Fibroblast of skin of right quadriceps (primary cell): ENCODE measurements at regions not wholly inside any gene's neighbourhood (a gene's known extent, or its start where the extent isn't known, plus 50 kb on each side); places are given as distances from the start of the nearest gene placed in this dataset.
A peak's percentile ranks its signal among the peaks of the same experiment; 100 is the strongest.
"Not testable (repeated sequence)": the region's sequence is repeated elsewhere in the genome, so short reads cannot be mapped to it uniquely, and the experiment has no call there.

Experiments used
- DNase-seq: peaks from one replicate; pipeline ENCODE4 v3.0.0-alpha.2; 2013

- no peak for DNase-seq
These were observed 53.1 kb upstream of the BEND4 start for GRCh38 chr4:42205541-42205940.

DNA sequence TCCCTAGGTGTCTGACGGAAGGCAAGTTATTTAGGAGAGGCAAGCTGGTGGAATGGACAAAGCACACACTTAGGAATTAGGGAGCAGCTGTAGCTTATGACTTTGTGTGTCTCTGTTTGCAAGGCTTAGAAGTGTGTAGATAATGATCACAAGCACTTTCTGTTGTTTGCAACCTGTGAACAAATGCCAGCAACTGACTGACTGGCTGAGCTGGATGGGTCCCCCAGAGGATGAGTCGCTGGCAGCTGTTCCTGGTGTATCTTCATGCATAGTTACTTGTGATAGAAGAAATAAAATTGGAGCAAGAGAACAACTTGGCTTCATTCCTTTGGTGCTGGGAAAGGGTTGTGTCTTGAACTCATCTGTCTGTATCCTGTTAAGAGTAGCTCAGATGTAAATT, 64.2 kb upstream of the BEND4 start:
- no peak for DNase-seq

- DNase-seq = no peak
These were observed 72.8 kb upstream of the BEND4 start for GRCh38 chr4:42225286-42225685.

DNA sequence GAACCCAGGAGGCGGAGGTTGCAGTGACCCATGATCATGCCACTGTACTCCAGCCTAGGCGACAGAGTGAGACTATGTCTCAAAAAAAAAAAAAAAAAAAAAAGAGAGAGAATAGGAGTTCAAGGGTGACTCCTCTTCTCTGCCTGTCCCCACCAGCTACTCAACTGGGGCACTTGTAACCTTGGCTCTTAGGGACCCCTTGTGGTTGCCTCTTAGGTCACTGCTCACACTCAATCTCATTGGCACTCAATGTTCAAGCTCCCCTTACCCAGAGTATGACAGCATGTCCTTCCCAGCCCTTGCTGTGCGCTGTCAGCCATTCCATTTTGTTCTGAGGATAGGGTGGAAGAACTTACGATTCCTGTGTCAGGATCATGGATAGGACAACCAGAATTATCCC, 82.4 kb upstream of the BEND4 start:
- DNase-seq = no peak

- DNase-seq = no peak
These were observed 83.0 kb upstream of the BEND4 start for GRCh38 chr4:42235304-42236021.

DNA sequence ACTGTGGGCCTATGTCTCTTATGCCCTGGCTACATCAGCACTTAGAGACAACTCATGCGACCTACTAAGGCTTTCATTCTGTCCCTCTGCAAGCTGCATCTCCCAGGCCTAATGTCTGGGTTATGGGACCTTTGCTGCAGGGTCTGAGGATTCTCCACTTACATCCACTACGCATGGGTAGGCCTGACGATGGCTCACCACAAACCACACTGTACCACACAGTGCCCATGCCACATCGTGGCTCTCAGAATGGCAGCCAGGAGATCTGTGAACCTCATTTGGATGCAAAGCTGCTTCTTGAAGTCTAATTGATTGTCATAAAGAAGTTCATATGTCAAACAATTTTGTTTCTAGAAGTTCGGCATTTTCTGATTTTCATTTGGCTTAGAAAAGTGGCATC, 84.6 kb upstream of the BEND4 start:
- no peak for DNase-seq

DNA sequence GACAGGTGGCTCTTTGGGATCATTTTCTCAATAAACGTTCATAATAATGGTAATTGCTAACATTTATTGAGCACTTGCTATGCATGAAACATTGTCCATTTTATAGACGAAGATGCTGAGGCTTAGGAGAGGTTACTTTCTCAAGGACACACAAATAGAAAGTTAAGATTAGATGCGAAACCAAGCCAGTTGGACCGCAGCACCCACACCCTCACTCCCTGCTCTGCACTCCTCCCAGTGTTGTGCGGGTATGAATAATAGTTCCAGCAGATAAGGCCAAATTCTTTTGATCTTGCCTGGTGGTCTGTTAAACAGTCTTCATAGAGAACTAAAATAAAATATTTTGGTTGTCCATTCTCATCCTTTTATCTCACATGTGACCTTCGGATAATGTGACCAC, 85.0 kb upstream of the BEND4 start:
- no peak for DNase-seq

- no peak for DNase-seq
These were observed 96.5 kb upstream of the BEND4 start for GRCh38 chr4:42248972-42249371.

GRCh38 chr4:42252315-42252714, 99.9 kb upstream of the BEND4 start:
- no peak for DNase-seq

DNA sequence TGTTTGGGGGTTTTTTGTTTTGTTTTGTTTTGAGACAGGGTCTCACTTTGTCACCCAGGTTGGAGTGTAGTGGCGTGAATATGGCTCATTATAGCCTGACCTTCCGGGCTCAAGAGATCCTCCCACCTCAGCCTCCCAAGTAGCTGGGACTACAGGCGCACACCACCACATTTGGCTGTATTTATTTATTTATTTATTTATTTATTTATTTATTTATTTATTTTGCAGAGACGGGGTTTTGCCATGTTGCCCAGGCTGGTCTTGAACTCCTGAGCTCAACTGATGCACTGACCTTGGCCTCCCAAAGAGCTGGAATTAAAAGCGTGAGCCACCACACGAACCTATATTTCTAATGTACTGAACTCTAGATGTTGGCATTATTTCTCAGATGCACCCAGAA, 105.2 kb upstream of the BEND4 start:
- not testable (repeated sequence) for DNase-seq

- no peak for DNase-seq
These were observed 110.4 kb upstream of the BEND4 start for GRCh38 chr4:42262701-42263490.

DNA sequence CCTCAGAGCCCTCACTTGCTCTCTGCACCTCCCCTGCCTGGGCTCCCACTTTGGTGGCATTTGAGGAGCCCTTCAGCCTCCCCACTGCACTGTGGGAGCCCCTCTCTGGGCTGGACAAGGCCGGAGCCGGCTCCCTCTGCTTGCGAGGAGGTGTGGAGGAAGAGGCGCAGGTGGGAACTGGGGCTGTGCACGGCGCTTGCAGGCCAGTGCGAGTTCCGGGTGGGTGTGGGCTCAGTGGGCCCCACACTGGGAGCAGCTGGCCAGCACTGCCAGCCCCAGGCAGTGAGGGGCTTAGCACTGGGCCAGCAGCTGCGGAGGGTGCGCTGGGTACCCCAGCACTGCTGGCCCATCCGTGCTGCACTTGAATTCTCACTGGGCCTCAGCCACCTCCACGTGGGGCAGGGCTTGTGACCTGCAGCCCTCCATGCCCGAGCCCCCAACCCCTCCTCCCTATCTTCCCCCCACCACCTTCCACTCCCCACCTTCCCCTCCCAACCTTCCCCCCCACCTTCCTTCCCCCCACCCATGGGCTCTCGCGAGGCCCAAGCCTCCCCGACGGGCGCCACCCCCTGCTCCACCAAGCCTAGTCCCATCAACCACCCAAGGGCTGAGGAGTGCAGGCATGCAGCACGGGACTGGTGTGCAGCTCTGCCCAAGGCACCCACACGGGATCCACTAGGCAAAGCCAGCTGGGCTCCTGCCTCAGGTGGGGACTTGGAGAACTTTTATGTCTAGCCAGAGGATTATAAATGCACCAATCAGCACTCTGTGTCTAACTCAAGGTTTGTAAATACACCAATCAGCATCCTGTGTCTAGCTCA, 113.5 kb upstream of the BEND4 start:
- DNase-seq = no peak

DNA sequence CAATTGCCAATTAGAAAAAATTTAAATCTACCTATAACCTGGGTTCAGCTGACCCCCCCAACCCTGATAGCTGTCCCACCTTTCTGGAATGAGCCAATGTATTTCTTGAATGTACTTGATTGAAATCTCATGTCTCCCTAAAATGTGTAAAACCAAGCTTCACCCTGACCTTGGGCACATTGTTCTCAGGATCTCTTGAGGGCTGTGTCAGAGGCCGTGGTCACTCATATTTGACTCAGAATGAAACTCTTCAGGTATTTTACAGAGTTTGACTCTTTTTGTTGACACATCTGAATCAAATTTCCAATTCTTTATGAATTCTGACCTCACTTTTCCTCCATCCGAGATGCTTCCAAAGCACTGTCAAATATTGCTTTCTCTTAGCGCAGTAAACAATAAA, 115.3 kb upstream of the BEND4 start:
- DNase-seq = no peak

DNA sequence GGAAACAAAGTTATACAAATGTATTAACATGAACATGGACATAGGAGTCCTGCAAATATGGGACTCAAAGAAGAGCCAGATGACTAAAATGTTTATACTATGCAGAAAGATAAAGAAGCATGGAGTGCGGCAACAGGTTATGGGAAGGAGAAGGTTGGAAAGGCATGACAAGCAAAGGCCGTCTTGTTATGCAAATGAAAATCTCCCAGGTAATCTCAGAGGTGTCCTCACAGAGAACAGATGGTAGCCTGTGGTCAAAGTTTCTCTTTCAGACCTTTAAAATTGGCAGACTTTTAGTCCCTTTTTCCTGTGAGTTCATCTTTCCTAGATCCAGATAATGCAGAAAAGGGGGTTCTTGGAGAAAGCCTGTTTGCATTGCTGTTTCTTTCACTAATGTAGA, 116.4 kb upstream of the BEND4 start:
- DNase-seq = no peak

DNA sequence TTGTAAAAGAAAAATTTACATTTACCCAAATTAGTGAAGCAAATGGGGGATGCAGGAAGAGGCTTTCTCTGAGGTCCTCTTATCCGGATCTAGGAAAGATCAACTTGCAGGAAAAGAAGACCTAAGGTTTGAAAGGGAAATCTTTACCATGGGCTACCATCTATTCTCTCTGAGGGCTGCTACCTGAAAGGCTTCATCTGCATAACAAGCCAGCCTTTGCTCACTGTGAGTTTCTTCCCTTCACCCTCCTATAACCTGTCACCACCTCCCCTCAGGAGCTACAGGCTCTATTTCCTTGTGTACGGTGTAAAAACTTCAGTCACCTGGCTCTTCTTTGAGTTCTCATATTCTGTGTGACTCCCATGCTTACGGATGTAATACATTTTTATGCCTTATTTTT, 118.6 kb upstream of the BEND4 start:
- no peak for DNase-seq

DNA sequence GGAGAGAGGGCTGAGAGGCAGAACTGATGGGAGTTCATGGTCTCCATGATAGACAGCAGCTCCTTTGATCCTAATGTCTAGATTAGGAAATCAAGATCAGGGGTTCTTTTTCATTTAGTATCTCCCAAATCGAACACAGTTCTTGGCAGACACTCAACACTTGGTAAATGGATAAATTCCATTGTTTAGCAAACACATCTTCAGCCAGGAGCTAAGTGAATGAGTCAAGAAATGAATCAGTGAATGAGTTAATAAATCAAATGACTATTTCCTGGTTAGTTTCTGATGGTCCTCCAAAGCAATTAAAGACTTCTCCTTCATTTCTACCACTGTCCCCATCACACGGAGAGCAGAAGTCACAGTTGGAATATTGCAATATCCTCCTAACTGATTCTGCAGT, 120.0 kb upstream of the SHISA3 start:
- DNase-seq = no peak

DNA sequence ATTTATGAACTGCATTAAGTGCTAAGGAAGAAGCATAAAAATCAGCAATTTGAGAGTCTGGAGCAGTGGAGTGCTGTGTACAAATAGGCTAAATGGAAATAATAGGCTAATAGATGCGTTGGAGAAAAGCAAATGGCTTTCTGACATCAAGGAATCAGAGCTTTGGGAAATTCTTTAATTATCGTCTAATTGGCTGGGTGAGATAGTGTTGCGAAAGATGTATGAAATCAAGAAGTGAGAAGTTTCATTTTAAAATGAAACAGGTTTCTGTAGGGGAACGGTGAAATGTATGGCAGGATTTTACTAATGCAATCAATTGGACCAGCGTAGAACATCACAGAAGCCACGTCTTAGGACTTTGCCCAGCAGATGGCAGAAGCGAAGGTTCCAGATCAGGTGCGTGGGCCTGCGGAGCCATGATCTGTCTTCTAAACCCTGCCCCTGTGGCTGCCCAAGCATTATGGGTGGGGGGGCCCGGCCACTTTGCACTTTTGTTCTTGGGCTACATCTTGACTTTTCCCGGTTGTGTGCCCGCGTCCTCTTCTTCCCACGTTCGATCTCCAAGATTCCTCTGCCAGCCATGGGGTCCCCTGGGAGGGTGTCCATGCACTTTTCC, 118.5 kb upstream of the SHISA3 start:
- DNase-seq = no peak

GRCh38 chr4:42280327-42281095, 116.8 kb upstream of the SHISA3 start:
- peak; percentile 6 for DNase-seq

DNA sequence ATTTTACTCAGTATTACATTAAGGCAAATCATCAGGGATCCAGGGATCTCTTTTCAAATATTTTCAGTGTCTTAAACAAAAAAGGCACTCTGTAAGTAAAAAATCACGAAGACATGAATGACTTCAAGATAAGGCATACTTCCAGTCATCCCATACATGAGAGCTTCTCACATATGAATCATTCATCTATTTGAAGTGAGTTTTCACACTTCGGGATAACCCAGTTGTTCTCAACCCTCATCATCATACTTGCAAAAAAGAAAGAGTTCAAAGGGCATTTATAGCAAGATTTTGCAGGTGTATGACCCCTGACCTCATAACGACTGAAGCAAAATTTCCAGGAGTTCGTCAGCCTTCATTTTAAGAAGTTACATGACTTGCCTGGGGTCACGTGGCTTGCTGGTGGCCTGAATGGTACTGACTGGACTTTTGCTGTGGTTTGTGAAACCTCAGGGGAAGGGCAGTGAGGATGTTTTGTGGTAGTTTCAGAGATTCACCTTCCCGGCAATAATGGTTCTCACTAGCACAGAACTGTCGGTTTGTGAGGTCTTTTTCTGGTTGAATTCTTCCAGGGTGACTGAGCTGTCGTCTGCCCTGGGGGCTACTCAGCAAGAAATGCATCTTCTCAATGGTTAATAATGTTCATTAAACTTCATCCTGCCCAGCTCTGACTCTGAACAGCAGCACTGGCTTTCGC, 115.8 kb upstream of the SHISA3 start:
- no peak for DNase-seq

GRCh38 chr4:42282081-42282901, 115.0 kb upstream of the SHISA3 start:
- peak; percentile 57 for DNase-seq

DNA sequence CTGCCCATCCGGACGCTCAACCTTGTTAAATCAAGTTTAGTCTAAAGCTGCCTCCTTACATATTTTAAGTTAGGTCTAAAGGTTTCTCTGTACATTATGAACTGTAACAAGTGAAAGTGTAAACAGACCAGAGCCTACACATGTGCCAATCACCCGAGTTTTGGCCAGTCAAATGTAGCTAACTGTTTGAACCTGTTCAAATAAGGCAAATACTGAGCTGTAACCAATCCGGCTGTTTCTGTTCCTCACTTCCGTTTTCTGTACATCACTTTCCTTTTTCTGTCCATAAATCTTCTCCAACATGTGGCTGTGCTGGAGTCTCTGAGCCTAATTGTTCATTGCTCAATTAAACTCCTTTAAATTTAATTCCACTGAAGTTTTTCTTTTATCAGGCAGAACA, 113.3 kb upstream of the SHISA3 start:
- DNase-seq = no peak
